GM10248 (cell line): ENCODE measurements at regions not wholly inside any gene's neighbourhood (a gene's known extent, or its start where the extent isn't known, plus 50 kb on each side); places are given as distances from the start of the nearest gene placed in this dataset.

ENCODE experiments used
- CTCF ChIA-PET: fragments of 300-600 bp; sonication (Branson Sonifier 250); formaldehyde crosslinking; extraction: SDS; loops from one replicate; lab custom pipeline; 2021; ENCODE audit warnings: antibody characterized with exemption; lab: Yijun Ruan, JAX
- POLR2A ChIA-PET: fragments of 350-650 bp; sonication (Branson Sonifier 250); formaldehyde crosslinking; extraction: SDS; loops from one replicate; lab custom pipeline; 2020; ENCODE audit warnings: antibody characterized with exemption; lab: Yijun Ruan, JAX
- DNase-seq: peaks from one replicate; pipeline ENCODE4 v3.0.0; 2012; ENCODE audit errors: extremely low spot score
- TF ChIP-seq, protein P1 (sequence below): IDR thresholded peaks from 2 replicates; pipeline ENCODE4 v1.5.1; 2012; ENCODE audit warnings: mild to moderate bottlenecking, low read depth; ENCODE audit errors: extremely low read depth, missing control alignments, control extremely low read depth

DNA sequence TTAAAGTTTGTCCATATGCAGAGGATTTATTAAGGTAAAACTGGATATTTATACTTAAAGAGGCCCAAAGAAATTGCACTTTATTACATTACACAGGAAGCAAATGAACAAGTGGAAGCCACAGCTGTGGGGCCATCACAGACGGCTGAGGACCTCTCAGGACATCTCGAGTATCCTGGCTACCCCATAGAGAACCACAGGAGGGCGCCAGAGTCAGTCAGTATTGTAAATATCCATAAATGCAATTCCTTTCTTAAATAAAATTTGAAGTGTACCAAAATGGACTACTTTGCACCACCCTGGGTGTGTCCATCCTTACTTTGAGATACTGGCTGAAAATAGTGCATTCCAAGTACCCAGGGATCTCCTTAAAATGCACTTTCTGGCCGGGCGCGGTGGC is 257.2 kb downstream of the MRPL39 start:
- ChIA-PET POLR2A (no interaction called here), CTCF (interaction anchor here (0.8 to 3.0 kb wide), 4 partner anchors 10 to 35 kb away, joined by 3 to 23 read pairs (median 11); no protein-coding TSS in a partner anchor)
- DNase-seq = peak; percentile 20
- TF ChIP-seq, protein P1, sequence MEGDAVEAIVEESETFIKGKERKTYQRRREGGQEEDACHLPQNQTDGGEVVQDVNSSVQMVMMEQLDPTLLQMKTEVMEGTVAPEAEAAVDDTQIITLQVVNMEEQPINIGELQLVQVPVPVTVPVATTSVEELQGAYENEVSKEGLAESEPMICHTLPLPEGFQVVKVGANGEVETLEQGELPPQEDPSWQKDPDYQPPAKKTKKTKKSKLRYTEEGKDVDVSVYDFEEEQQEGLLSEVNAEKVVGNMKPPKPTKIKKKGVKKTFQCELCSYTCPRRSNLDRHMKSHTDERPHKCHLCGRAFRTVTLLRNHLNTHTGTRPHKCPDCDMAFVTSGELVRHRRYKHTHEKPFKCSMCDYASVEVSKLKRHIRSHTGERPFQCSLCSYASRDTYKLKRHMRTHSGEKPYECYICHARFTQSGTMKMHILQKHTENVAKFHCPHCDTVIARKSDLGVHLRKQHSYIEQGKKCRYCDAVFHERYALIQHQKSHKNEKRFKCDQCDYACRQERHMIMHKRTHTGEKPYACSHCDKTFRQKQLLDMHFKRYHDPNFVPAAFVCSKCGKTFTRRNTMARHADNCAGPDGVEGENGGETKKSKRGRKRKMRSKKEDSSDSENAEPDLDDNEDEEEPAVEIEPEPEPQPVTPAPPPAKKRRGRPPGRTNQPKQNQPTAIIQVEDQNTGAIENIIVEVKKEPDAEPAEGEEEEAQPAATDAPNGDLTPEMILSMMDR = peak; percentile 38

DNA sequence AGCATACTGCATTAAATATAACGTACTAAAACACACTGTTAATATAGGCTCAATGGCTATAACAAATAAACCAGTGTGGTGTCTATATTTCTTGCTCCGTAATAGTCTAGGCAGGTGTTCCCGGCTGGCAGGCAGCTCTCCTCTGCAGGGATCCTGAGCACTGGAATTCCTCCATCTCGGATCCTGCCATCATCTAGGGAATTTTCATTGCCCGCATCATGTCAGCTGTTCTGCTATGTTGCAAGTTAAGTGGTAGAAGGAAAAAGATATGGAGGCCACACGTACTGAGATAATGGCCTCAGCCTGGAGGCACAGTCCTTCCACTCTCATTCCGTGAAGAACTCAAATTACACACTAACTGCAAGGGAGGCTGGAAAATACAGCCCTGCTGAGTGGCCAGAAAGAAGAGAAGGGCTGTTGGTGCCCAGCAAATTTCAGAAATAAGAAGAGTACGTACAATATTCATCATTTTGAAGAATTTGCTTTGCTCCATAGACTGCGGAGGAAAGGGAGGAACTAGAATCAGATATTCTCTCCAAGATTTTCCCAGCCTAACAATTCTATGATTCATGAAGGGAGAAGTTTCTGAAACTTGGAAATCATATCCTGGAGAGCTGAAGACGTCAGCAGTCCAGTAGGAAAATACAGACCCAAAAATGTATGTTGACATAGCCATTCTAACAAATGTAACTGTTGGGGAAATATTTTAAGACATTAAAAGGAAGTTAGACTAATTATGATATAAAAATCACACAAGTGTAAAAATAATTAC is 263.3 kb downstream of the MRPL39 start:
- TF ChIP-seq, protein P1 = no peak
- ChIA-PET POLR2A (no interaction called here), CTCF (interaction anchor here (1.4 to 1.6 kb wide), 2 partner anchors 15 to 44 kb away, joined by 3 to 7 read pairs; no protein-coding TSS in a partner anchor)
- DNase-seq = no peak

DNA sequence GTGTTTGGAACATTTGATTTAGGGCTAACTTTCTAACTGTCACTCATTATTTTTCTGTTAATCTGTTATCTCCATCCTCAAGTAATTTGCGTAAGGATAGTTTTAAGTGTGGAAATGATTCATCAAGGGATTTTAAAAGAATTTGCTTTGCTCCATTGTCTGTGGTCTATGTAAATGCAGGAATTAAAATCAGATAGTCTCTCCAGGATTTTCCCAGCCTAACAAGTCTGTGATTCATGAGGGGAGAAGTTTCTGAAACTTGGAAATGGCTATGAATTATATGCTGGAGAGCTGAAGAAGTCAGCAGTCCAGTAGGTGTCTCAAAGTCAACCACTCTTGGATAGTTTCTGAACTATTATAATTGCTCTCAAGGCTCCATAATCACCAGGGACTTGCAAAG is 264.5 kb downstream of the MRPL39 start:
- CTCF ChIA-PET = interaction anchor here (1.4 kb wide), 1 partner anchor 45 kb away, joined by 3 read pairs; no protein-coding TSS in a partner anchor

DNA sequence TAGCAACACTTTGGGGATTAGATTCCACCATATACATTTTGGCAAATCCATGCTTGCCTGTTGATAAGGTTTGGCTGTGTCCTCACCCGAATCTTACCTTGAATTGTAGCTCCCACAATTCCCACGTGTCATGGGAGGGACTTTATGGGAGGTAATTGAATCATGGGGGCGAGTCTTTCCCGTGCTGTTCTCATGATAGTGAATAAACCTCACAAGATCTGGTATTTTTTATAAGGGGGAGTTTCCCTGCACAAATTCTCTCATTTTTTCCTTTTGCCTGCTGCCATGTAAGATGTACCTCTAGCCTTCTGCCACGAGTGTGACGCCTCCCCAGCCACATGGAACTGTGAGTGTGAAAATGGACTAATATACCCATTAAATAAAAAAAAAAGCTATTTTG is 265.3 kb downstream of the MRPL39 start:
- TF ChIP-seq, protein P1 = no peak
- no peak for DNase-seq
- CTCF ChIA-PET = no interaction called here
- POLR2A ChIA-PET = no interaction called here

More for the DNA sequence above, 264.5 kb downstream of the MRPL39 start:
- TF ChIP-seq, protein P1 = no peak
- no peak for DNase-seq
- POLR2A ChIA-PET = no interaction called here

DNA sequence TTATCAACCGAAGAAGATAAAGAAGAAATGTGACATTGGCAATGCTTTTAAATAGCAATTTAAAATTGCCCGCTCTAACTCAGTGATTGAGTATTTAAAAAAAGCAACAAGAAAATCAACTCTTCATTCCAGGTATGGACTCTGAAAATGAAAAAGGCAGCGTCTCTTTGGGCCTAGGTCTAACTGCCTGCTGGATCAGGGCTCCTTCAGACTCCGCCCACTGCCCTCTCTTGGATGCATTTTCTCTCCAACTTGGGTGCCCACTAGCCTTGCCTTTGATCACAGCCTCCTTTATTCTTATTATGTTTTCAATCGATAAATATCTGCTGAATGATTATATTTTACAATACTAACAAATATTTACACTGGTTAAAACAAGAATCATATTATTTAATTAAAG is 268.9 kb downstream of the MRPL39 start:
- TF ChIP-seq, protein P1 = no peak
- ChIA-PET POLR2A (no interaction called here), CTCF (no interaction called here)
- no peak for DNase-seq

DNA sequence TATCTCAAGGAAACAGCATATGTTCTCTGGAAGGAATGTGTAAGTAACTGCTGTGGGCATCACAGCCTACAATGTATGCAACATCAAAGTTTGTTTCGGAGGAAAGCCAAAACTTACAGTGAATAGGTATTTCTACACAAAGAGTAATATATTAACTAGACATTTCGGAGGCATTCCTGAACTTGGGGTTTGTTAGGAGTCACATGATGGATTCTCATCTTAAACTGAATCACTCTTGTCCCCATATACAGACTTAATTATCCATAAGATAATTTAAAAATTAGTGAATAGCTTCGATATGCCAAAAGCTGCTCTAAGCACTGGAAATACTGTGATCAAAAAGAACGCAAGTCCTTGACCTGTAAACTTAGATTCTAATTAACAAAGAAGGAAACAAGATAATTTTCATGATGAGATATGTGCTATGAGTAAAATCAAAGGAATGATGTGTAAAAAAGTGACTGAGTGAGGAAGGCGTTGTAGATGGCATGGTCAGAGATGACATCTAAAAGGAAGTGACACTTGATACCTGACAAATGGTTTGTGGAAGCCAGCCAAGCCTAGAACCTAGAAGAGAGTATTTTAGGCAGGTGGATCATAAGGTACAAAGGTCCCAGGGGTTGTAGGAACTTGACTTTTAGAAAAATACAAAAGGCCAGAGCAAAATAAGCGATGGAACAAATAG is 273.1 kb downstream of the MRPL39 start:
- ChIA-PET CTCF (interaction anchor here (2.0 kb wide), 1 partner anchor 20 kb away, joined by 5 read pairs; no protein-coding TSS in a partner anchor), POLR2A (no interaction called here)
- TF ChIP-seq, protein P1 = no peak
- DNase-seq = no peak
